ENCODE measurements at regions not wholly inside any gene's neighbourhood (a gene's known extent, or its start where the extent isn't known, plus 50 kb on each side); places are given as distances from the start of the nearest gene placed in this dataset.

DNA sequence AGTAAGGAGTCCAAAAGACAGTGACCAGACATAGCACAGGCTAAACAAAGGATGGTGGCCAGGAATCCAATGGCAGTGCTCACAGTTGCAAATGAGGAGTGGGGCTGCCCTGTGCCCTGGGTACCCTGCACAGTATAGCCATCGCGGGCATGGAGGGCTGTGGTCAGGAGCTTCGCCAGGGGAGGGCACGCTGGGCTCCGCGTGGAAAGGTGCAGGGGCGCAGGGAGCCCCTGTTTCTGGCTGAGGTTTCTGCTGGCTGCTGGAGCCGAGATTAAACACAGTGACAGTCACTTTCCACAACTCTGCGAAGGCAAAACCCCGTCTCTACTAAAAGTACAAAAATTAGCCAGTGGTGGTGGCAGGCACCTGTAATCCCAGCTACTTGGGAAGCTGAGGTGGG is 194.7 kb downstream of the GALR1 start:
- TF ChIP-seq, protein P1, sequence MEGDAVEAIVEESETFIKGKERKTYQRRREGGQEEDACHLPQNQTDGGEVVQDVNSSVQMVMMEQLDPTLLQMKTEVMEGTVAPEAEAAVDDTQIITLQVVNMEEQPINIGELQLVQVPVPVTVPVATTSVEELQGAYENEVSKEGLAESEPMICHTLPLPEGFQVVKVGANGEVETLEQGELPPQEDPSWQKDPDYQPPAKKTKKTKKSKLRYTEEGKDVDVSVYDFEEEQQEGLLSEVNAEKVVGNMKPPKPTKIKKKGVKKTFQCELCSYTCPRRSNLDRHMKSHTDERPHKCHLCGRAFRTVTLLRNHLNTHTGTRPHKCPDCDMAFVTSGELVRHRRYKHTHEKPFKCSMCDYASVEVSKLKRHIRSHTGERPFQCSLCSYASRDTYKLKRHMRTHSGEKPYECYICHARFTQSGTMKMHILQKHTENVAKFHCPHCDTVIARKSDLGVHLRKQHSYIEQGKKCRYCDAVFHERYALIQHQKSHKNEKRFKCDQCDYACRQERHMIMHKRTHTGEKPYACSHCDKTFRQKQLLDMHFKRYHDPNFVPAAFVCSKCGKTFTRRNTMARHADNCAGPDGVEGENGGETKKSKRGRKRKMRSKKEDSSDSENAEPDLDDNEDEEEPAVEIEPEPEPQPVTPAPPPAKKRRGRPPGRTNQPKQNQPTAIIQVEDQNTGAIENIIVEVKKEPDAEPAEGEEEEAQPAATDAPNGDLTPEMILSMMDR (IDR thresholded peaks at IDR 0.05; ENCODE audit: unreplicated experiment) = no peak
- no peak for DNase-seq (ENCODE audit: low spot score, unreplicated experiment)
- Mint-ChIP-seq H3K27ac (no peak overlapping the region), H3K4me3 (ENCODE audit: low read depth) (no peak overlapping the region), H3K9me3 (ENCODE audit: low read depth) (no peaks in the 10 kb centered on the region), H3K4me1 (ENCODE audit: low read depth) (peaks cover 3% of the 10 kb centered on the region), H3K36me3 (ENCODE audit: insufficient read depth) (peaks cover 4% of the 10 kb centered on the region), H3K27me3 (no peaks in the 10 kb centered on the region)

DNA sequence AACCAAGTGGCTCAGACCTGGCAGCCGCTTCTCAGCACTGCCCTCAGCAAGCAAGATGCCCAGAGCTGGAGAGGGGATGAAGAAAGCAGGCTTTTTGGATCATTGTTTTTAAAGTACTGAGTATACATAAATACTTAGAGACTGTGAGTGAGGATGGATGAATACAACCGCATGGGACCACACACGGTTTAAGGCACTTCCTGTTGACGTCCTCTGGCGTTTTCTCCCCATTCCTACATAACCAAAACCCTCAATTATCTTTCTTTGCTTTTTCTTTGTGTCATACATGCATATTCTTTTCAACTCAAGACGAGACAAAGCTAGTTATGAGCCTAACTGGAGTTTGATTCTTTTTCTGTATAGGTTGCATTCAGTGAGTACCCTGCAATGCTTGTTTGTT is 198.4 kb downstream of the GALR1 start:
- no peak for DNase-seq (ENCODE audit: low spot score, unreplicated experiment)
- peaks cover 3% of the 10 kb centered on the region for H3K27me3 Mint-ChIP-seq

DNA sequence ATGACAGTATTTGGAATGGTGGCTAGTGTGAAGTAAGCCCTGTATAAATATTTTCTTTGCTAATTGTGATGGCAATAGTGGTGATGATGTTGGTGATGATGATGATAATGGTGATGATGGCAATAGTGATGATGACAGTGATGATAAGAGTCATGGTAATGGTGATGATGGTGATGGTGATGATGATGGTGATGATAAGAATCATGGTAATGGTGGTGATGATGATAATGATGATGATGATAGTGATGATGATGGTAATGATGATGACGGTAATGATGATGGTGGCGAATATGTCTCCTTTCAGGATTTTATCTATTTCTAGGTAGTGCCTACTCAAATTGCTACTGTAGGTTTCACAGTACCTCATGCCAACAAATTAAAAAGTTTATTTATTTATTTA is 205.4 kb downstream of the GALR1 start:
- Mint-ChIP-seq H3K4me1 (ENCODE audit: low read depth) (peaks cover 6% of the 10 kb centered on the region), H3K36me3 (ENCODE audit: insufficient read depth) (no peaks in the 10 kb centered on the region), H3K4me3 (ENCODE audit: low read depth) (no peak overlapping the region), H3K9me3 (ENCODE audit: low read depth) (peaks cover 3% of the 10 kb centered on the region), H3K27ac (no peak overlapping the region), H3K27me3 (peaks cover 3% of the 10 kb centered on the region)
- DNase-seq (ENCODE audit: low spot score, unreplicated experiment) = no peak
- TF ChIP-seq, protein P1 (IDR thresholded peaks at IDR 0.05; ENCODE audit: unreplicated experiment) = no peak

More for the DNA sequence above, 198.4 kb downstream of the GALR1 start:
- Mint-ChIP-seq H3K4me1 (ENCODE audit: low read depth) (peaks cover 9% of the 10 kb centered on the region), H3K9me3 (ENCODE audit: low read depth) (no peaks in the 10 kb centered on the region), H3K36me3 (ENCODE audit: insufficient read depth) (peaks cover 2% of the 10 kb centered on the region), H3K27ac (no peak overlapping the region), H3K4me3 (ENCODE audit: low read depth) (no peak overlapping the region)
- TF ChIP-seq, protein P1 (IDR thresholded peaks at IDR 0.05; ENCODE audit: unreplicated experiment) = no peak

DNA sequence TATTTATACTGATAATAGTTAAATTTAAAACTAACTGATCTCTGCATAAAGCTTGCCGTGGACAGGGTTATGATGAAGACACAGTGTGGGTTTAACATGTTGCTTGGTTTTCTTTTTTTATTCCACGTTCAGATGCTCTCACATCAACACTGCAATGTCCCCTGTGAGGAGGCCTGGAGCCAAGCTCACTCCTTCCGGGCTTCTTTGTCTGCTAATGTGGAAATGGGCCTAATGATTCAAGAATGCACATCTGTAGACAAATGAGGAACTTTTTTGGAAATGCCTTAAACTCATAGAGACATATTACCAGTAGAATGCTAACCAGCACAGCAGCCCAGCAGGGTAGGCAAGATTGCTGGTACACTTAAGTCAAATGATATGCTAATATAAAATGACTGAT is 208.0 kb downstream of the GALR1 start:
- Mint-ChIP-seq H3K4me1 (ENCODE audit: low read depth) (peaks cover 4% of the 10 kb centered on the region), H3K9me3 (ENCODE audit: low read depth) (peaks cover 3% of the 10 kb centered on the region), H3K27ac (no peak overlapping the region), H3K27me3 (no peaks in the 10 kb centered on the region), H3K4me3 (ENCODE audit: low read depth) (no peak overlapping the region), H3K36me3 (ENCODE audit: insufficient read depth) (no peaks in the 10 kb centered on the region)
- TF ChIP-seq, protein P1 (IDR thresholded peaks at IDR 0.05; ENCODE audit: unreplicated experiment) = no peak
- no peak for DNase-seq (ENCODE audit: low spot score, unreplicated experiment)

DNA sequence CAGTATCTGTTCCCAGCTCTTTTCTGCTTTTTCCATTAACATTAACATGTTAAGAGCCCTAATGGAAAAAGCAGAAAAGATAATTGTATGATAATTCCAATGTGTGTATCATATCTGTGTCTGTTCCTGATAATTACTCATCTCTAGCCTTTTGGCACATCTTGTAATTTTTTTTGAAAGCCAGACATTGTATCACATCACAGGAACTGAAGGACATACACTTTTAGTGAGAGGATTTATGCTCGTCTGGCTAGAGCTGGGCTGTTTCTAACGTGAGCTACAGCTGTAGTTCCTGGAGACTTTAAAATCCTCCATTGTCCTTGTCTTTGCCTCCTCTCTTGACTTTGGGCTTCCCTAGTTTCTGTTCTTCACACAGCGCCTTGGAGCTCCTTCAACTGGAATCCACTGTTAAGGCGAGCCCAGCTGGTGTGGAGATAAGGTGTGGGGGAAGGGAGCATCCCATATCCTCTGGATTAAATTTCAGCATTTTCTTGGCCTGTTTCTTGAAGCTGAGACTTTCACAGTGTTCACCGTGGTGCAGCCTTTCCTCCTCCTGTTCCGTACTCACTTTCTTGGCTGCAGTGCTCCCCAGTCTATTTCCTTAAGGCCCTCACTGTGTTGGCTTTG is 211.5 kb downstream of the GALR1 start:
- Mint-ChIP-seq H3K4me1 (ENCODE audit: low read depth) (peaks cover 4% of the 10 kb centered on the region), H3K4me3 (ENCODE audit: low read depth) (no peak overlapping the region), H3K27me3 (no peaks in the 10 kb centered on the region), H3K9me3 (ENCODE audit: low read depth) (no peaks in the 10 kb centered on the region), H3K27ac (no peak overlapping the region), H3K36me3 (ENCODE audit: insufficient read depth) (no peaks in the 10 kb centered on the region)
- TF ChIP-seq, protein P1 (IDR thresholded peaks at IDR 0.05; ENCODE audit: unreplicated experiment) = no peak
- no peak for DNase-seq (ENCODE audit: low spot score, unreplicated experiment)
